Esophagus squamous epithelium (tissue), 4 donors: ENCODE measurements at regions not wholly inside any gene's neighbourhood (a gene's known extent, or its start where the extent isn't known, plus 50 kb on each side); places are given as distances from the start of the nearest gene placed in this dataset.

Experiments
- POLR2A ChIP-seq, 4 donors: fragments of 450-650 bp; IDR thresholded peaks; one replicate each; pipeline ENCODE4 v1.6.1; 2017; ENCODE audit warnings: antibody characterized with exemption in 4 of 4, mild to moderate bottlenecking in 4 of 4, moderate library complexity in 3 of 4
- TF ChIP-seq, protein P1 (sequence below), 6 experiments: fragments of 450-650 bp in 4 of 6; fragments of 200-600 bp in 2 of 6; sonication (generic) in 2 of 6; IDR thresholded peaks; one replicate each; pipeline ENCODE4 v1.5.1; 2016 to 2019; ENCODE audit warnings: antibody characterized with exemption in 6 of 6, mild to moderate bottlenecking in 4 of 6, moderate library complexity in 4 of 6

DNA sequence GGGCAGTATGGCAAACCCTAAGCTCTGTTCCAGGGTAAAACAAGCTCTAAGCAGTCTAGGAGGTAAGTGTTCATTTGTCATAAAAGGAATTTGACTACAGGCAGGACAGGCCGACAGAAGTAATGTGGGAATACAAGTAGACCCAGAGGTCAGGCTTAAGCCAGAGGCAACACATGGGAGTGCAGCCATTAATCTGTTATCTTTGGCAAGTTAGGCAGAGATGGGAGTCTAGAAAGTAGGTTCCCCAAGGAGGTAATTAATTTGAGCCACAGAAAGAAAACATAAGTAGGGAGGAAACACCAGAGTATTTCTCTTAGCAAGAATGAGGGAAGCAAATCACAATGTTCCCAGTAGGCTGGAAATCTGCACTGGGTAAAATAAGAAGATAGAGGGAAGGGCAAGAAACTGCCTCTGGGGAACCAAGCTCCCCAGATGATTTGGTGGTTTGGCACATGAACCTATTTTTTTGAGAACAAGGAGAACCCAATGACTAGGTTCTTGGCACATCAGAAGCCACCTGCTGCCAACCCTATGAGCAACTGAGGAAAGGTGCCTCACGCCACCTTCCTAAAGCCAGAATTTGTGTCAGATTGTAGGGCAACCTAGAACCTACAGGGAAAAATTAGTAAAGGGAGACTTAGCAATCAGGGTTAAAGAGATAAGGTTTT, 636.4 kb upstream of the PLXNA2 start:
- TF ChIP-seq, protein P1, sequence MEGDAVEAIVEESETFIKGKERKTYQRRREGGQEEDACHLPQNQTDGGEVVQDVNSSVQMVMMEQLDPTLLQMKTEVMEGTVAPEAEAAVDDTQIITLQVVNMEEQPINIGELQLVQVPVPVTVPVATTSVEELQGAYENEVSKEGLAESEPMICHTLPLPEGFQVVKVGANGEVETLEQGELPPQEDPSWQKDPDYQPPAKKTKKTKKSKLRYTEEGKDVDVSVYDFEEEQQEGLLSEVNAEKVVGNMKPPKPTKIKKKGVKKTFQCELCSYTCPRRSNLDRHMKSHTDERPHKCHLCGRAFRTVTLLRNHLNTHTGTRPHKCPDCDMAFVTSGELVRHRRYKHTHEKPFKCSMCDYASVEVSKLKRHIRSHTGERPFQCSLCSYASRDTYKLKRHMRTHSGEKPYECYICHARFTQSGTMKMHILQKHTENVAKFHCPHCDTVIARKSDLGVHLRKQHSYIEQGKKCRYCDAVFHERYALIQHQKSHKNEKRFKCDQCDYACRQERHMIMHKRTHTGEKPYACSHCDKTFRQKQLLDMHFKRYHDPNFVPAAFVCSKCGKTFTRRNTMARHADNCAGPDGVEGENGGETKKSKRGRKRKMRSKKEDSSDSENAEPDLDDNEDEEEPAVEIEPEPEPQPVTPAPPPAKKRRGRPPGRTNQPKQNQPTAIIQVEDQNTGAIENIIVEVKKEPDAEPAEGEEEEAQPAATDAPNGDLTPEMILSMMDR (IDR thresholded peaks at IDR 0.05): no peak
- TF ChIP-seq POLR2A (IDR thresholded peaks at IDR 0.05): no peak
